H1 (cell line): ENCODE measurements at regions not wholly inside any gene's neighbourhood (a gene's known extent, or its start where the extent isn't known, plus 50 kb on each side); places are given as distances from the start of the nearest gene placed in this dataset.

Source experiments
- CHD7 ChIP-seq: fragments of 300-600 bp; sonication (generic); IDR thresholded peaks from 2 replicates; pipeline ENCODE4 v1.7.1; 2012; ENCODE audit warnings: low read length, moderate library complexity, mild to moderate bottlenecking, inconsistent platforms; ENCODE audit not compliant: insufficient replicate concordance
- CREB1 ChIP-seq: IDR thresholded peaks from 2 replicates; pipeline ENCODE4 v1.6.1; 2012; ENCODE audit warnings: inconsistent platforms
- CTCF ChIP-seq, 3 experiments: IDR thresholded peaks; 1 replicate in 2 of 3; 2 replicates in 1 of 3; pipeline versions ENCODE4 v1.5.1 to v1.6.1; 2011; ENCODE audit warnings: low read length in 3 of 3, mild to moderate bottlenecking in 3 of 3, inconsistent platforms in 2 of 3, low read depth in 1 of 3, moderate library complexity in 1 of 3; ENCODE audit not compliant: insufficient read depth in 1 of 3; ENCODE audit errors: control extremely low read depth in 1 of 3
- EP300 ChIP-seq, 2 experiments: IDR thresholded peaks; 1 replicate in 1 of 2; 2 replicates in 1 of 2; pipeline ENCODE4 v1.6.1; 2011 to 2012; ENCODE audit warnings: low read depth in 2 of 2, low read length in 2 of 2, mild to moderate bottlenecking in 2 of 2, borderline replicate concordance in 1 of 2, inconsistent platforms in 1 of 2, moderate library complexity in 1 of 2
- GABPA ChIP-seq: IDR thresholded peaks from 2 replicates; pipeline ENCODE4 v1.6.1; 2011; ENCODE audit warnings: mild to moderate bottlenecking, low read length, moderate library complexity, borderline replicate concordance; ENCODE audit not compliant: insufficient read depth
- GTF2F1 ChIP-seq: IDR thresholded peaks from 2 replicates; pipeline ENCODE4 v1.6.1; 2012; ENCODE audit warnings: low read depth, low read length, improper control_type of control experiment, borderline replicate concordance
- HDAC6 ChIP-seq: IDR thresholded peaks from one replicate; pipeline ENCODE4 v1.7.1; 2012; ENCODE audit warnings: low read depth, mild to moderate bottlenecking, inconsistent platforms, low read length, moderate library complexity
- JUND ChIP-seq: IDR thresholded peaks from 2 replicates; pipeline ENCODE4 v1.6.1; 2011; ENCODE audit warnings: mild to moderate bottlenecking, improper control_type of control experiment, low read length
- SRF ChIP-seq: IDR thresholded peaks from 2 replicates; pipeline ENCODE4 v1.6.1; 2011; ENCODE audit warnings: mild to moderate bottlenecking, low read depth, low read length, moderate library complexity
- SUZ12 ChIP-seq: fragments of 200-600 bp; sonication (generic); IDR thresholded peaks from 2 replicates; pipeline ENCODE4 v1.6.1; 2012; ENCODE audit warnings: mild to moderate bottlenecking, inconsistent platforms, low read length, moderate library complexity, mixed read lengths

- TF ChIP-seq GABPA = no peak
- TF ChIP-seq JUND = no peak
- TF ChIP-seq CREB1 = no peak
- no peak for TF ChIP-seq CTCF (IDR thresholded peaks at IDR 0.05; ENCODE audit: control extremely low read depth in 1 of 3, insufficient read depth in 1 of 3, low read depth in 1 of 3, low read length in 3 of 3)
- TF ChIP-seq HDAC6 = no peak
- peak in 1 of 2 experiments; percentile 90; a peak in 1 of 3 replicates for TF ChIP-seq EP300 (IDR thresholded peaks at IDR 0.05; ENCODE audit: borderline replicate concordance in 1 of 2, low read depth in 2 of 2, low read length in 2 of 2)
- TF ChIP-seq GTF2F1 = no peak
- no peak for TF ChIP-seq SRF
- TF ChIP-seq SUZ12 = no peak
- TF ChIP-seq CHD7 = peak; percentile 90
These were observed 543.1 kb upstream of the SLITRK5 start (continued) for GRCh38 chr13:87128036-87128435.
